ENCODE measurements at regions not wholly inside any gene's neighbourhood (a gene's known extent, or its start where the extent isn't known, plus 50 kb on each side); places are given as distances from the start of the nearest gene placed in this dataset.

- Histone ChIP-seq H3K9ac (ENCODE audit: insufficient read depth in 1 of 2, low read depth in 2 of 2, low read length in 2 of 2) (no peak overlapping the region), H3K27me3 (ENCODE audit: control insufficient read depth in 2 of 2, insufficient read depth in 2 of 2, low read length in 2 of 2) (no peaks in the 10 kb centered on the region), H4K20me1 (replicated peaks; ENCODE audit: control insufficient read depth, insufficient read depth, low read length) (no peaks in the 10 kb centered on the region), H3K4me3 (no peak overlapping the region), H3K36me3 (ENCODE audit: control insufficient read depth, insufficient read depth, low read length) (no peaks in the 10 kb centered on the region), H2AFZ (ENCODE audit: low read depth, low read length) (no peak overlapping the region), H3K4me1 (replicated peaks in 1 of 2; ENCODE audit: control insufficient read depth in 2 of 2, insufficient read depth in 2 of 2, low read length in 2 of 2) (no peaks in the 10 kb centered on the region), H3K4me2 (ENCODE audit: insufficient read depth, low read length) (no peak overlapping the region), H3K9me1 (ENCODE audit: control insufficient read depth, insufficient read depth, low read length) (no peaks in the 10 kb centered on the region), H3K79me2 (ENCODE audit: control insufficient read depth, insufficient read depth, low read length) (no peaks in the 10 kb centered on the region), H3K27ac (ENCODE audit: extremely low read depth, low read depth, low read length) (no peak overlapping the region), H3K9me3 (replicated peaks; ENCODE audit: control insufficient read depth, insufficient read depth, low read depth, low read length) (no peaks in the 10 kb centered on the region)
- no TSS peak for BruUV-seq (replicated peaks)
- no peak for DNase-seq (ENCODE audit: extremely low read depth in 1 of 4, low spot score in 3 of 4)
- 2% methylated on average over 6 of the region's 6 CpGs for WGBS (ENCODE audit: insufficient coverage, low coverage, missing lambda C conversion rate)
- no peak for FAIRE-seq
- POLR2A ChIA-PET = interaction anchor here (0.8 kb wide), 1 partner anchor 11 kb away, joined by 3 read pairs; no protein-coding TSS in a partner anchor
- peak; percentile 38; the same call in 2 of the 3 replicates for ATAC-seq
- intact Hi-C loops (cut with micrococcal nuclease) (no loop called here), in situ Hi-C loops (cut with MboI) (no loop called here)
- CTCF ChIA-PET (ENCODE audit: low intra/inter-chr PET ratio) = no interaction called here
- TF ChIP-seq MTA3 (IDR thresholded peaks at IDR 0.05; ENCODE audit: borderline replicate concordance) (no peak), RNF2 (IDR thresholded peaks at IDR 0.05) (peak; percentile 40; the same call in 1 of the 2 replicates), TCF3 (CRISPR knock-in tag; IDR thresholded peaks at IDR 0.05) (no peak), EP300 (IDR thresholded peaks at IDR 0.05; ENCODE audit: low read length) (peak; percentile 72; the same call in 1 of the 2 replicates), POLR2H (tag; IDR thresholded peaks at IDR 0.05; ENCODE audit: low read depth) (0 out of 2 replicates have a peak, but pooled peaks have one; percentile 52), XRCC5 (IDR thresholded peaks at IDR 0.05; ENCODE audit: low read depth, low read length) (no peak), E2F5 (CRISPR knock-in tag; IDR thresholded peaks at IDR 0.05) (no peak), ETS2 (tag; IDR thresholded peaks at IDR 0.05; ENCODE audit: borderline replicate concordance, poor library complexity, severe bottlenecking) (no peak), CREB5 (CRISPR knock-in tag; IDR thresholded peaks at IDR 0.05) (no peak), ATF3 (IDR thresholded peaks at IDR 0.05) (peak; percentile 27; the same call in 1 of the 2 replicates), ATF3 (CRISPR knock-in tag; conservative IDR thresholded peaks at IDR 0.05) (no peak), ZNF589 (CRISPR knock-in tag; IDR thresholded peaks at IDR 0.05; ENCODE audit: low read depth) (peak; percentile 1; the same call in 1 of the 2 replicates), L3MBTL2 (IDR thresholded peaks at IDR 0.05) (peak; percentile 58; the same call in 1 of the 2 replicates), ZNF175 (CRISPR knock-in tag; IDR thresholded peaks at IDR 0.05; ENCODE audit: low read depth) (peak; percentile 93), TRIM24 (IDR thresholded peaks at IDR 0.05) (peak in 1 of 2 experiments; percentile 59; a peak in 1 of 4 replicates), ATF4 (CRISPR knock-in tag; IDR thresholded peaks at IDR 0.05) (peak; percentile 91), CEBPG (CRISPR knock-in tag; IDR thresholded peaks at IDR 0.05) (peak; percentile 47; the same call in 1 of the 2 replicates), CEBPG (tag; conservative IDR thresholded peaks at IDR 0.05 in 1 of 2, IDR thresholded peaks at IDR 0.05 in 1 of 2) (peak; percentile 44 to 95; a peak in 3 of 4 replicates), ZC3H11A (IDR thresholded peaks at IDR 0.05; ENCODE audit: low read depth, low read length) (no peak)
Observed at GRCh38 chr3:187454085-187454815, 86.1 kb downstream of the RTP4 start.

Data from K562 (cell line).